Transverse colon (tissue), 3 donors: ENCODE measurements at regions not wholly inside any gene's neighbourhood (a gene's known extent, or its start where the extent isn't known, plus 50 kb on each side); places are given as distances from the start of the nearest gene placed in this dataset.

Experiments used
- POLR2A ChIP-seq: fragments of 450-650 bp; IDR thresholded peaks from one replicate; pipeline ENCODE4 v1.6.1; 2016; ENCODE audit warnings: antibody characterized with exemption, mild to moderate bottlenecking, moderate library complexity
- TF ChIP-seq, protein P1 (sequence below), 5 experiments: fragments of 200-600 bp in 3 of 5; fragments of 450-650 bp in 2 of 5; sonication (generic) in 3 of 5; IDR thresholded peaks; 1 replicate in 2 of 5; 2 replicates in 3 of 5; pipeline ENCODE4 v1.5.1; 2016 to 2017; ENCODE audit warnings: antibody characterized with exemption in 5 of 5, inconsistent platforms in 3 of 5, mild to moderate bottlenecking in 2 of 5, moderate library complexity in 1 of 5

GRCh38 chr13:56752636-56753035 lies 388.1 kb upstream of the PRR20A start:
- no peak for TF ChIP-seq POLR2A
- TF ChIP-seq, protein P1, sequence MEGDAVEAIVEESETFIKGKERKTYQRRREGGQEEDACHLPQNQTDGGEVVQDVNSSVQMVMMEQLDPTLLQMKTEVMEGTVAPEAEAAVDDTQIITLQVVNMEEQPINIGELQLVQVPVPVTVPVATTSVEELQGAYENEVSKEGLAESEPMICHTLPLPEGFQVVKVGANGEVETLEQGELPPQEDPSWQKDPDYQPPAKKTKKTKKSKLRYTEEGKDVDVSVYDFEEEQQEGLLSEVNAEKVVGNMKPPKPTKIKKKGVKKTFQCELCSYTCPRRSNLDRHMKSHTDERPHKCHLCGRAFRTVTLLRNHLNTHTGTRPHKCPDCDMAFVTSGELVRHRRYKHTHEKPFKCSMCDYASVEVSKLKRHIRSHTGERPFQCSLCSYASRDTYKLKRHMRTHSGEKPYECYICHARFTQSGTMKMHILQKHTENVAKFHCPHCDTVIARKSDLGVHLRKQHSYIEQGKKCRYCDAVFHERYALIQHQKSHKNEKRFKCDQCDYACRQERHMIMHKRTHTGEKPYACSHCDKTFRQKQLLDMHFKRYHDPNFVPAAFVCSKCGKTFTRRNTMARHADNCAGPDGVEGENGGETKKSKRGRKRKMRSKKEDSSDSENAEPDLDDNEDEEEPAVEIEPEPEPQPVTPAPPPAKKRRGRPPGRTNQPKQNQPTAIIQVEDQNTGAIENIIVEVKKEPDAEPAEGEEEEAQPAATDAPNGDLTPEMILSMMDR (IDR thresholded peaks at IDR 0.05): no peak
